ENCODE measurements at regions not wholly inside any gene's neighbourhood (a gene's known extent, or its start where the extent isn't known, plus 50 kb on each side); places are given as distances from the start of the nearest gene placed in this dataset.

DNA sequence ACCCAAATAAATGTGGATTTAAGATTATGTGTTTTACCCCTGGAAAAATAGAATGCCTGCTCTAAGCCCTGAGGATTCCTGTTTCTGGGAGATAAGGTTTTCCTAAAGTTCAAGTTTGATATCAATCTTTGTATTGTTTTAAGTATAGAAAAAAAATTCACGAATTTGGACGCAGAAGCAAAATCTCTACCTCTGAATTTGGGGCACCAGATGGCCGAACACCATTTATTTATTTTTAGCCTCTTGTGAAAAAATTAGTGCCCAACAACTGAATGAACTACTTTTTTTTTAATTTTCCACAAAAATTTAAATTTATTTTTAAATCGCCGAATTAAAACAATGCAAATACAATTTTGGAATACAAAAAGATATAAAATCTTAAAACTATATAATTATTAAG lies 128.1 kb upstream of the SP4 start (continued):
- TF ChIP-seq, protein P1, sequence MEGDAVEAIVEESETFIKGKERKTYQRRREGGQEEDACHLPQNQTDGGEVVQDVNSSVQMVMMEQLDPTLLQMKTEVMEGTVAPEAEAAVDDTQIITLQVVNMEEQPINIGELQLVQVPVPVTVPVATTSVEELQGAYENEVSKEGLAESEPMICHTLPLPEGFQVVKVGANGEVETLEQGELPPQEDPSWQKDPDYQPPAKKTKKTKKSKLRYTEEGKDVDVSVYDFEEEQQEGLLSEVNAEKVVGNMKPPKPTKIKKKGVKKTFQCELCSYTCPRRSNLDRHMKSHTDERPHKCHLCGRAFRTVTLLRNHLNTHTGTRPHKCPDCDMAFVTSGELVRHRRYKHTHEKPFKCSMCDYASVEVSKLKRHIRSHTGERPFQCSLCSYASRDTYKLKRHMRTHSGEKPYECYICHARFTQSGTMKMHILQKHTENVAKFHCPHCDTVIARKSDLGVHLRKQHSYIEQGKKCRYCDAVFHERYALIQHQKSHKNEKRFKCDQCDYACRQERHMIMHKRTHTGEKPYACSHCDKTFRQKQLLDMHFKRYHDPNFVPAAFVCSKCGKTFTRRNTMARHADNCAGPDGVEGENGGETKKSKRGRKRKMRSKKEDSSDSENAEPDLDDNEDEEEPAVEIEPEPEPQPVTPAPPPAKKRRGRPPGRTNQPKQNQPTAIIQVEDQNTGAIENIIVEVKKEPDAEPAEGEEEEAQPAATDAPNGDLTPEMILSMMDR (IDR thresholded peaks at IDR 0.05 in 2 of 3, conservative IDR thresholded peaks at IDR 0.05 in 1 of 3; ENCODE audit: borderline replicate concordance in 1 of 3, insufficient read depth in 1 of 3, low read depth in 2 of 3, low read length in 2 of 3): no peak
- TF ChIP-seq, protein P2, sequence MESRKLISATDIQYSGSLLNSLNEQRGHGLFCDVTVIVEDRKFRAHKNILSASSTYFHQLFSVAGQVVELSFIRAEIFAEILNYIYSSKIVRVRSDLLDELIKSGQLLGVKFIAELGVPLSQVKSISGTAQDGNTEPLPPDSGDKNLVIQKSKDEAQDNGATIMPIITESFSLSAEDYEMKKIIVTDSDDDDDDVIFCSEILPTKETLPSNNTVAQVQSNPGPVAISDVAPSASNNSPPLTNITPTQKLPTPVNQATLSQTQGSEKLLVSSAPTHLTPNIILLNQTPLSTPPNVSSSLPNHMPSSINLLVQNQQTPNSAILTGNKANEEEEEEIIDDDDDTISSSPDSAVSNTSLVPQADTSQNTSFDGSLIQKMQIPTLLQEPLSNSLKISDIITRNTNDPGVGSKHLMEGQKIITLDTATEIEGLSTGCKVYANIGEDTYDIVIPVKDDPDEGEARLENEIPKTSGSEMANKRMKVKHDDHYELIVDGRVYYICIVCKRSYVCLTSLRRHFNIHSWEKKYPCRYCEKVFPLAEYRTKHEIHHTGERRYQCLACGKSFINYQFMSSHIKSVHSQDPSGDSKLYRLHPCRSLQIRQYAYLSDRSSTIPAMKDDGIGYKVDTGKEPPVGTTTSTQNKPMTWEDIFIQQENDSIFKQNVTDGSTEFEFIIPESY (IDR thresholded peaks at IDR 0.05; ENCODE audit: extremely low read depth, insufficient replicate concordance, low read length): no peak
- TF ChIP-seq SIN3A (IDR thresholded peaks at IDR 0.05; ENCODE audit: low read depth): no peak
- no peak for TF ChIP-seq SRF (IDR thresholded peaks at IDR 0.05; ENCODE audit: low read depth)
- no peak for TF ChIP-seq CBX3 (IDR thresholded peaks at IDR 0.05; ENCODE audit: low read depth)
- no peak for TF ChIP-seq ZNF274 (IDR thresholded peaks at IDR 0.05; ENCODE audit: low read depth, low read length)
- TF ChIP-seq POLR2AphosphoS5 (IDR thresholded peaks at IDR 0.05; ENCODE audit: low read depth, low read length): no peak
- no peak for TF ChIP-seq ZFX (IDR thresholded peaks at IDR 0.05)
- TF ChIP-seq, protein P3, sequence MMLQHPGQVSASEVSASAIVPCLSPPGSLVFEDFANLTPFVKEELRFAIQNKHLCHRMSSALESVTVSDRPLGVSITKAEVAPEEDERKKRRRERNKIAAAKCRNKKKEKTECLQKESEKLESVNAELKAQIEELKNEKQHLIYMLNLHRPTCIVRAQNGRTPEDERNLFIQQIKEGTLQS (IDR thresholded peaks at IDR 0.05): no peak

DNA sequence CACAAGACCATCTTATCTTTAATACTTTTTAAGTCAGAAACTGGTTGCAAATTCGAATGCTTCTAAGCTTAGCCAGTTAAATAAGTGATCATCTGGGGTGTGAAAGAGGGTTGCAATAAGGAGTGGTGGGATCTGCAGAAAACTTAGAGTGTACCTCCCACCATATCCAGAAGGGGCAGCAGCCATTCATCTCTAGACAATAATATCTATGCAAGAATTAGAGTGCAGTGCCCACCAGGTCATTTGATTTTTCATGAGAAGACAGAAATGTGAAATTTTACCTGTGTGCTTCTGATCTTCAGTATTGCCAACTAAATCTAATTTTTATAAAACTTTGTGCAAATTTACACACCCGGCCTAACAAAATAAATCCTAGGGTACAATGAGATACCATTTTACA lies 127.2 kb upstream of the SP4 start:
- ATAC-seq (peak; percentile 55; the same call in 1 of the 2 replicates), DNase-seq (ENCODE audit: low read depth, low spot score) (peak; percentile 8)
- Histone ChIP-seq H3K27ac (ENCODE audit: low read depth, low read length) (no peak overlapping the region), H3K4me1 (ENCODE audit: control insufficient read depth in 1 of 2, insufficient read depth in 2 of 2, low read length in 2 of 2) (no peaks in the 10 kb centered on the region), H3K79me2 (ENCODE audit: insufficient read depth, low read length) (no peaks in the 10 kb centered on the region), H3K27me3 (ENCODE audit: insufficient read depth, low read length) (no peaks in the 10 kb centered on the region), H3K9me3 (ENCODE audit: control insufficient read depth in 1 of 2, insufficient read depth in 1 of 2, low read depth in 1 of 2, low read length in 2 of 2) (no peaks in the 10 kb centered on the region), H3K9ac (ENCODE audit: low read length) (no peak overlapping the region), H3K9me2 (ENCODE audit: insufficient read depth) (no peaks in the 10 kb centered on the region), H3K36me3 (ENCODE audit: control insufficient read depth in 1 of 2, insufficient read depth in 2 of 2, low read length in 2 of 2) (no peaks in the 10 kb centered on the region), H4K20me1 (ENCODE audit: insufficient read depth) (no peaks in the 10 kb centered on the region; the same call in 1 of the 2 replicates), H3K4me2 (ENCODE audit: low read length) (no peak overlapping the region), H3K4me3 (replicated peaks in 1 of 2; ENCODE audit: low read depth in 1 of 2, low read length in 2 of 2) (no peak overlapping the region), H2AFZ (ENCODE audit: low read depth, low read length, poor library complexity, severe bottlenecking) (no peak overlapping the region)
- ChIA-PET POLR2A (no interaction called here), RAD21 (ENCODE audit: low non-redundant PET in 1 of 2, low total read pairs in 2 of 2, uncharacterized antibody in 2 of 2, unreplicated experiment in 2 of 2) (no interaction called here), CTCF (no interaction called here)
- TF ChIP-seq RAD21 (IDR thresholded peaks at IDR 0.05; ENCODE audit: low read depth) (peak; percentile 29; the same call in 1 of the 2 replicates), SP1 (IDR thresholded peaks at IDR 0.05; ENCODE audit: low read depth) (no peak)
- TF ChIP-seq, protein P1 (IDR thresholded peaks at IDR 0.05 in 2 of 3, conservative IDR thresholded peaks at IDR 0.05 in 1 of 3; ENCODE audit: borderline replicate concordance in 1 of 3, insufficient read depth in 1 of 3, low read depth in 2 of 3, low read length in 2 of 3): peak in 2 of 3 experiments; percentile 45 to 58; a peak in 3 of 6 replicates
- no TSS peak for BruUV-seq (replicated peaks)
- intact Hi-C loops (cut with micrococcal nuclease): no loop called here

Measured in HCT116 (cell line).